CD4-positive, alpha-beta T cell treated with Interleukin-17A for 4 hours (primary cell): ENCODE measurements at regions not wholly inside any gene's neighbourhood (a gene's known extent, or its start where the extent isn't known, plus 50 kb on each side); places are given as distances from the start of the nearest gene placed in this dataset.
"Not testable (repeated sequence)": the region's sequence is repeated elsewhere in the genome, so short reads cannot be mapped to it uniquely, and the experiment has no call there.

Experiments
- DNase-seq: peaks from one replicate; pipeline ENCODE4 v3.0.0-alpha.2; 2020; ENCODE audit warnings: mixed read lengths

GRCh38 chr19:28549680-28550277, 663.2 kb downstream of the UQCRFS1 start:
- DNase-seq: no peak

- no peak for DNase-seq
Measured at GRCh38 chr19:28546148-28546685, 666.7 kb downstream of the UQCRFS1 start.

- not testable (repeated sequence) for DNase-seq
Measured at GRCh38 chr19:28545397-28545796, 667.6 kb downstream of the UQCRFS1 start.

GRCh38 chr19:28544451-28545261, 668.3 kb downstream of the UQCRFS1 start:
- DNase-seq: no peak

GRCh38 chr19:28543244-28543776, 669.6 kb downstream of the UQCRFS1 start:
- DNase-seq: no peak

- no peak for DNase-seq
Measured at GRCh38 chr19:28542394-28543243, 670.3 kb downstream of the UQCRFS1 start.

- no peak for DNase-seq
Measured at GRCh38 chr19:28541602-28542393, 671.2 kb downstream of the UQCRFS1 start.

GRCh38 chr19:28541029-28541428, 671.9 kb downstream of the UQCRFS1 start:
- no peak for DNase-seq

- DNase-seq: not testable (repeated sequence)
Measured at GRCh38 chr19:28540385-28540784, 672.6 kb downstream of the UQCRFS1 start.

GRCh38 chr19:28539759-28540158, 673.2 kb downstream of the UQCRFS1 start:
- DNase-seq: no peak

GRCh38 chr19:28538579-28538978, 674.4 kb downstream of the UQCRFS1 start:
- DNase-seq: not testable (repeated sequence)

GRCh38 chr19:28537896-28538295, 675.1 kb downstream of the UQCRFS1 start:
- DNase-seq: no peak

GRCh38 chr19:28537079-28537478, 675.9 kb downstream of the UQCRFS1 start:
- no peak for DNase-seq

- no peak for DNase-seq
Measured at GRCh38 chr19:28535352-28535775, 677.6 kb downstream of the UQCRFS1 start.

- no peak for DNase-seq
Measured at GRCh38 chr19:28534766-28535351, 678.1 kb downstream of the UQCRFS1 start.

- no peak for DNase-seq
Measured at GRCh38 chr19:28532765-28533341, 680.1 kb downstream of the UQCRFS1 start.

GRCh38 chr19:28531979-28532378, 681.0 kb downstream of the UQCRFS1 start:
- DNase-seq: no peak

GRCh38 chr19:28530406-28531035, 682.4 kb downstream of the UQCRFS1 start:
- DNase-seq: no peak

GRCh38 chr19:28526038-28526437, 686.9 kb downstream of the UQCRFS1 start:
- DNase-seq: no peak

- DNase-seq: no peak
Measured at GRCh38 chr19:28523619-28524018, 689.3 kb downstream of the UQCRFS1 start.

- DNase-seq: no peak
Measured at GRCh38 chr19:28522545-28522922, 690.4 kb downstream of the UQCRFS1 start.
